ENCODE measurements at regions not wholly inside any gene's neighbourhood (a gene's known extent, or its start where the extent isn't known, plus 50 kb on each side); places are given as distances from the start of the nearest gene placed in this dataset.

DNA sequence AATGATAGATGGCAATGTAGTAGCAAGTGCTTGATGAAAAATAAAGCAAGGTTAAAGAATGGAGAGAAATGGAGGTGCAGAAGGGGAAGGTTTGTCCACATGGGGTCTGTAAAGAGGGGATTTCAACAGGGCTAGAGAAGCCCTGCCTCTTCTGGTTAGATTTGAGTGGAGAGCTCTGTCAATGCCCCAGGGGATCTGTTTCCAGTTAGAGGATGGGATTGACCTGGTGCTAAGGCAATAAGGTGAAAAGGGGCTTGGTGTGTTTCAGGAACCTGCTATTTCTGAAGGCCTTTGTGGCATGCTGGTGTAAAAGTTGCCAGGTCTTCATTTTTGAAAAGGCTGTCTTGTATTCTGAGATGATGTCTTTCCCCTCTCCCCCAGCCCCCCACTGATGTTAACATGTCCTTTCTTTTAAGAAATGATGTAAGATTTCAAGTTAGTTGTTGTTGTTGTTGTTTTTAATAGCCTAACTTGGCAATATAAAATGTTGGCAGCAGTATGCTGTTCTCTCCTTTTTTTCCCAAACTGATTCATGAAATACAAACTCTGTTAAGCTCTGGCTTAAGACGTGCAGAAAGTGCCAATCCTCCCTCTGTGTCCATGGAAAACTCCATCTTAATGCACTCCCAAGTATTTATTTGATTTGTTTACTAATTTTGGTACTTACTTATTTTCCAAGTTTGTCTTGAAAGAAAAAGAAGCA lies 370.3 kb upstream of the ADGRL2 start:
- TF ChIP-seq, protein P1, sequence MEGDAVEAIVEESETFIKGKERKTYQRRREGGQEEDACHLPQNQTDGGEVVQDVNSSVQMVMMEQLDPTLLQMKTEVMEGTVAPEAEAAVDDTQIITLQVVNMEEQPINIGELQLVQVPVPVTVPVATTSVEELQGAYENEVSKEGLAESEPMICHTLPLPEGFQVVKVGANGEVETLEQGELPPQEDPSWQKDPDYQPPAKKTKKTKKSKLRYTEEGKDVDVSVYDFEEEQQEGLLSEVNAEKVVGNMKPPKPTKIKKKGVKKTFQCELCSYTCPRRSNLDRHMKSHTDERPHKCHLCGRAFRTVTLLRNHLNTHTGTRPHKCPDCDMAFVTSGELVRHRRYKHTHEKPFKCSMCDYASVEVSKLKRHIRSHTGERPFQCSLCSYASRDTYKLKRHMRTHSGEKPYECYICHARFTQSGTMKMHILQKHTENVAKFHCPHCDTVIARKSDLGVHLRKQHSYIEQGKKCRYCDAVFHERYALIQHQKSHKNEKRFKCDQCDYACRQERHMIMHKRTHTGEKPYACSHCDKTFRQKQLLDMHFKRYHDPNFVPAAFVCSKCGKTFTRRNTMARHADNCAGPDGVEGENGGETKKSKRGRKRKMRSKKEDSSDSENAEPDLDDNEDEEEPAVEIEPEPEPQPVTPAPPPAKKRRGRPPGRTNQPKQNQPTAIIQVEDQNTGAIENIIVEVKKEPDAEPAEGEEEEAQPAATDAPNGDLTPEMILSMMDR (IDR thresholded peaks at IDR 0.05; ENCODE audit: insufficient read depth, low read length, poor library complexity, severe bottlenecking) = no peak
- no peak for TF ChIP-seq EZH2phosphoT487 (conservative IDR thresholded peaks at IDR 0.05; ENCODE audit: low read length)

Measured in SU-DHL-6 (cell line).